HFFc6 (cell line): ENCODE measurements at regions not wholly inside any gene's neighbourhood (a gene's known extent, or its start where the extent isn't known, plus 50 kb on each side); places are given as distances from the start of the nearest gene placed in this dataset.

Source experiments
- DNase-seq: peaks from one replicate; pipeline ENCODE4 v3.0.0-alpha.2; 2018
- H3K27ac Mint-ChIP-seq: 2 replicates; pipeline ENCODE4 v1.8.0; 2020; ENCODE audit warnings: mild to moderate bottlenecking, mixed read lengths
- H3K27me3 Mint-ChIP-seq: 2 replicates; pipeline ENCODE4 v1.8.0; 2021; ENCODE audit warnings: mild to moderate bottlenecking, moderate library complexity, mixed read lengths; ENCODE audit not compliant: insufficient read depth
- H3K36me3 Mint-ChIP-seq: 2 replicates; pipeline ENCODE4 v1.8.0; 2021; ENCODE audit warnings: low read depth, mixed read lengths
- H3K4me1 Mint-ChIP-seq: 2 replicates; pipeline ENCODE4 v1.8.0; 2020; ENCODE audit warnings: low read depth, mixed read lengths
- H3K4me3 Mint-ChIP-seq: 2 replicates; pipeline ENCODE4 v1.8.0; 2020; ENCODE audit warnings: mild to moderate bottlenecking, moderate library complexity, mixed read lengths
- H3K9me3 Mint-ChIP-seq: 2 replicates; pipeline ENCODE4 v1.8.0; 2020; ENCODE audit warnings: mild to moderate bottlenecking, mixed read lengths
- TF ChIP-seq, protein P1 (sequence below): fragments of 200-600 bp; sonication (generic); IDR thresholded peaks from 2 replicates; pipeline ENCODE4 v1.5.0; 2021; ENCODE audit warnings: antibody characterized with exemption, mild to moderate bottlenecking

DNA sequence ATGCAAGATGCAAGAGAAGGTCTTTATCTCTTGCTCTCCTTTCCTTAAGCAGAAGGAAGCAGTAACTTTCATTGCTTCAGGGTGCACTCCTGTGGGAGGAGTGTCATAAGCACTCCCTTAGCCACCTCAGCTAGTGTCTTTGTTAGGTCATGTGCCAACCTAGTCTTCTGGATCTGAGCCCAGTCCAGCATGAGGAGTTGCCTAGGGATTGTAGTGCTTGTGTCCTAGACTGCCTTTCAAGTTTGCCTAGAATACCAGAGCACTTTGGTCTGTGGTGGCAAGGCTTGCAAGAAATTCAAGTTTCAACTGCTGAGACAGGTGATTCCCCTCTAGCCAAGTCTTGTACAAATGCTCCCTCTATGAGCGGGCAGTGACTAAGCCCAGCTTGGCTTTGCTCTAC, 633.6 kb downstream of the ZNF385D start:
- Mint-ChIP-seq H3K9me3 (no peaks in the 10 kb centered on the region), H3K4me1 (0 out of 2 replicates have a peak, but pooled peaks cover 5% of the 10 kb centered on the region), H3K27me3 (no peaks in the 10 kb centered on the region), H3K4me3 (no peak overlapping the region), H3K27ac (no peak overlapping the region), H3K36me3 (no peaks in the 10 kb centered on the region)
- TF ChIP-seq, protein P1, sequence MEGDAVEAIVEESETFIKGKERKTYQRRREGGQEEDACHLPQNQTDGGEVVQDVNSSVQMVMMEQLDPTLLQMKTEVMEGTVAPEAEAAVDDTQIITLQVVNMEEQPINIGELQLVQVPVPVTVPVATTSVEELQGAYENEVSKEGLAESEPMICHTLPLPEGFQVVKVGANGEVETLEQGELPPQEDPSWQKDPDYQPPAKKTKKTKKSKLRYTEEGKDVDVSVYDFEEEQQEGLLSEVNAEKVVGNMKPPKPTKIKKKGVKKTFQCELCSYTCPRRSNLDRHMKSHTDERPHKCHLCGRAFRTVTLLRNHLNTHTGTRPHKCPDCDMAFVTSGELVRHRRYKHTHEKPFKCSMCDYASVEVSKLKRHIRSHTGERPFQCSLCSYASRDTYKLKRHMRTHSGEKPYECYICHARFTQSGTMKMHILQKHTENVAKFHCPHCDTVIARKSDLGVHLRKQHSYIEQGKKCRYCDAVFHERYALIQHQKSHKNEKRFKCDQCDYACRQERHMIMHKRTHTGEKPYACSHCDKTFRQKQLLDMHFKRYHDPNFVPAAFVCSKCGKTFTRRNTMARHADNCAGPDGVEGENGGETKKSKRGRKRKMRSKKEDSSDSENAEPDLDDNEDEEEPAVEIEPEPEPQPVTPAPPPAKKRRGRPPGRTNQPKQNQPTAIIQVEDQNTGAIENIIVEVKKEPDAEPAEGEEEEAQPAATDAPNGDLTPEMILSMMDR: no peak
- DNase-seq: no peak

DNA sequence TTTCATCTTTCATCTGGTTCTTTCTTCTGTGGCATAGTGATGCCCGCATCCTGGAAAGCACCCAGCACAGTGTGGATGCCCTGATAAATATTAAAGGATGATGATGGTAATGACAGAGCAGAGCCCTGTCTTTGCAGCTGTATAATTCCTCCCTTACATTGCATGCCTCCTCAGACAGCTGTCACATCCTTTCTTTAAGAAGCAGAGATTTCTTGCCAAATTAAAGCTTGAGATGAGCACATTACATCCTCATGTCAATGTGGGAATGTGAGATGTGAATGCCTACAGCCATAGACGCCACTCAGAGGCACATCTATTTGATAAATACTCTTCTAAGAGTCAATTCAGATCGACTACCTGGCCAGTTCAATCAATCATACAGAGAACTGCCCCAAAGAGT, 642.0 kb downstream of the ZNF385D start:
- no peaks in the 10 kb centered on the region for H3K27me3 Mint-ChIP-seq
- TF ChIP-seq, protein P1: no peak
- no peak for DNase-seq
- H3K9me3 Mint-ChIP-seq: no peaks in the 10 kb centered on the region
- peaks cover 6% of the 10 kb centered on the region; the same call in 1 of the 2 replicates for H3K4me1 Mint-ChIP-seq
- no peak overlapping the region; the same call in 1 of the 2 replicates for H3K4me3 Mint-ChIP-seq
- H3K36me3 Mint-ChIP-seq: no peaks in the 10 kb centered on the region
- H3K27ac Mint-ChIP-seq: no peak overlapping the region

DNA sequence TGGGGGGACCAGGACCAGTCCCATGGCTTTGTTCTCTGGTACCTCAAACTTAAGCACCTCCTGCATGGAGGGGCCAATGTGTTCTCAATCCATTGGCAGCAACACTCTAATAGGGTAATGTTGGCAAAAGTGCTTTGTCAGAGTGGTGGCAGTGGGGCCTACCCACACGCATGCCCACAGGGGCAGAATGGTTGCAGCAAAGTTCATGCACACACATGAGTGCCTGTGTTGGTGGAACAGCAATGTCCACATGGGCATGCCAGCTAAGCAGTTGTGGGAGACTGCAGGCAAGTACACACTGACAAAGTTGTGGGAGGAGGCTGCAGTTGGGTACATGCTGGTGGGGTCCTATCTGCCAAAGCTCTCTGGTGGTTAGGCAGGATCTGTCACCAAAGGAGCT, 645.2 kb downstream of the ZNF385D start:
- H3K4me1 Mint-ChIP-seq: peaks cover 6% of the 10 kb centered on the region; the same call in 1 of the 2 replicates
- no peaks in the 10 kb centered on the region for H3K27me3 Mint-ChIP-seq
- DNase-seq: no peak
- H3K9me3 Mint-ChIP-seq: peaks cover 8% of the 10 kb centered on the region; the same call in 1 of the 2 replicates
- TF ChIP-seq, protein P1: no peak
- no peak overlapping the region for H3K4me3 Mint-ChIP-seq
- H3K36me3 Mint-ChIP-seq: peaks cover 9% of the 10 kb centered on the region; the same call in 1 of the 2 replicates
- no peak overlapping the region for H3K27ac Mint-ChIP-seq

DNA sequence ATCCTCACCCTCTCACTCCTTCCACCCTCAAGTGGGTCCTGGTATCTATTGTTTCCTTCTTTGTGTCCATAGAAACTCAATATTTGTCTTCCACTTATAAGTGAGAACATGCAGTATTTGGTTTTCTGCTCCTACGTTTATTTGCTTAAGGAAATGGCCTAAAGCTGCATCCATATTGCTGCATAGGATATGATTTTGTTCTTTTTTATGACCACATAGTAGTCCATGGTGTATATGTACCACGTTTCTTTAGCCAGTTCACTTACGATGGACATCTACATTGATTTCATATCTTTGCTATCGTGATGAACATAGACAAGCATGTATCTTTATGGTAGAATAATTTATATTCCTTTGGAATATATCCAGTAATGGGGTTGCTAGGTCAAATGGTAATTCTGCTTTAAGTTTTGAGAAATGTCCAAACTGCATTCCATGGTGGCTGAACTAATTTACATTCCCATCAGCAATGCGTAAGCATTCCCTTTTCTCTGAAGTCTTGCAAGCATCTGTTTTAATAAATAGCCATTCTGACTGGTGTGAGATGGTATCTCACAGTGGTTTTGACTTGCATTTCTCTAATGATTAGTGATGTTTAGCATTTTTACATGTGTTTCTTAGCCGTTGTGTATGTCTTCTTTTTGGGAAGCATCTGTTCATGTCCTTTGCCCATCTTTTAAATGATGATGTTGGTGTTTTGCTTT, 650.2 kb downstream of the ZNF385D start:
- H3K4me1 Mint-ChIP-seq: no peaks in the 10 kb centered on the region; the same call in 1 of the 2 replicates
- H3K27me3 Mint-ChIP-seq: no peaks in the 10 kb centered on the region
- TF ChIP-seq, protein P1: no peak
- peaks cover 8% of the 10 kb centered on the region; the same call in 1 of the 2 replicates for H3K9me3 Mint-ChIP-seq
- no peak overlapping the region for H3K27ac Mint-ChIP-seq
- peaks cover 9% of the 10 kb centered on the region; the same call in 1 of the 2 replicates for H3K36me3 Mint-ChIP-seq
- DNase-seq: no peak
- no peak overlapping the region for H3K4me3 Mint-ChIP-seq

DNA sequence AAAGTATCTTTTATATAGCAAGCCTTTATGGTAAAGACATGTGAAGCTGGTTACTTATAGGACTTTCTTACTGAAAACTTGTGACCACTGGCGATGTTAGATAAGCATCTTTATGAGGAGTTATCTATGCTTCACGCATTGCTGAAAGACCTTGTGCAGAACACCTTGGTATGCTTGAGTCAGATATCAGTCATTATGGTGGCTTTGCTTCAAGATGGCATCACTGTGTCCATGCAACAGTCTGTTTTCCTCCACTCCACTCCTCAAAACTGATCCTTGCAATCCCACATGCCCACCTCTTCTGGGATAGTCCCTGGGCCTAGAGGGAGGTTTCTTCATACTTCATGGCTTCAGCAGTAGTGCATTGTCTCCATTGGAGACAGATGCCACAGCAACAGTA, 656.3 kb downstream of the ZNF385D start:
- Mint-ChIP-seq H3K9me3 (no peaks in the 10 kb centered on the region), H3K4me3 (no peak overlapping the region), H3K27ac (no peak overlapping the region), H3K36me3 (no peaks in the 10 kb centered on the region), H3K4me1 (no peaks in the 10 kb centered on the region; the same call in 1 of the 2 replicates), H3K27me3 (no peaks in the 10 kb centered on the region)
- no peak for DNase-seq
- TF ChIP-seq, protein P1: no peak
